ENCODE measurements at regions not wholly inside any gene's neighbourhood (a gene's known extent, or its start where the extent isn't known, plus 50 kb on each side); places are given as distances from the start of the nearest gene placed in this dataset.

DNA sequence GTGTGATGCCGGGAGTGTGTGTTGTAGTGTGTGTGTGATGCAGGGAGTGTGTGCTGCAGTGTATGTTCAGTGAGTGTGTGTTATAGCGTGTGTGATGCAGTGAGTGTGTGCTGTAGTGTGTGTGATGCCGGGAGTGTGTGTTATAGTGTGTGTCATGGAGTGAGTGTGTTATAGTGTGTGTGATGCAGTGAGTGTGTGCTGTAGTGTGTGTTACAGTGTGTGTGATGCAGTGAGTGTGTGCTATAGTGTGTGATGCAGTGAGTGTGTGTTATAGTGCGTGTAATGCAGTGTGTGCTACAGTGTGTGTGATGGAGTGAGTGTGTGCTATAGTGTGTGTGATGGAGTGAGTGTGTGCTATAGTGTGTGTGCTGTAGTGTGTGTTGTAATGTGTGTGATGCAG, 182.1 kb upstream of the SOX11 start:
- intact Hi-C loops (cut with DNase I; ENCODE audit: low total_unique reads), result no loop called here
- Histone ChIP-seq H3K27me3 (no peaks in the 10 kb centered on the region), H3K4me3 (no peak overlapping the region), H3K27ac (no peak overlapping the region), H3K4me1 (no peaks in the 10 kb centered on the region), H3K36me3 (ENCODE audit: low read depth, missing control alignments) (no peaks in the 10 kb centered on the region), H3K9me3 (no peaks in the 10 kb centered on the region)
- DNase-seq, result no peak
- TF ChIP-seq, protein P1, sequence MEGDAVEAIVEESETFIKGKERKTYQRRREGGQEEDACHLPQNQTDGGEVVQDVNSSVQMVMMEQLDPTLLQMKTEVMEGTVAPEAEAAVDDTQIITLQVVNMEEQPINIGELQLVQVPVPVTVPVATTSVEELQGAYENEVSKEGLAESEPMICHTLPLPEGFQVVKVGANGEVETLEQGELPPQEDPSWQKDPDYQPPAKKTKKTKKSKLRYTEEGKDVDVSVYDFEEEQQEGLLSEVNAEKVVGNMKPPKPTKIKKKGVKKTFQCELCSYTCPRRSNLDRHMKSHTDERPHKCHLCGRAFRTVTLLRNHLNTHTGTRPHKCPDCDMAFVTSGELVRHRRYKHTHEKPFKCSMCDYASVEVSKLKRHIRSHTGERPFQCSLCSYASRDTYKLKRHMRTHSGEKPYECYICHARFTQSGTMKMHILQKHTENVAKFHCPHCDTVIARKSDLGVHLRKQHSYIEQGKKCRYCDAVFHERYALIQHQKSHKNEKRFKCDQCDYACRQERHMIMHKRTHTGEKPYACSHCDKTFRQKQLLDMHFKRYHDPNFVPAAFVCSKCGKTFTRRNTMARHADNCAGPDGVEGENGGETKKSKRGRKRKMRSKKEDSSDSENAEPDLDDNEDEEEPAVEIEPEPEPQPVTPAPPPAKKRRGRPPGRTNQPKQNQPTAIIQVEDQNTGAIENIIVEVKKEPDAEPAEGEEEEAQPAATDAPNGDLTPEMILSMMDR (IDR thresholded peaks at IDR 0.05), result no peak
- TF ChIP-seq POLR2A (IDR thresholded peaks at IDR 0.05), result no peak
- 76 to 79% methylated on average over 4 of the region's 4 CpGs for WGBS, 2 donors

DNA sequence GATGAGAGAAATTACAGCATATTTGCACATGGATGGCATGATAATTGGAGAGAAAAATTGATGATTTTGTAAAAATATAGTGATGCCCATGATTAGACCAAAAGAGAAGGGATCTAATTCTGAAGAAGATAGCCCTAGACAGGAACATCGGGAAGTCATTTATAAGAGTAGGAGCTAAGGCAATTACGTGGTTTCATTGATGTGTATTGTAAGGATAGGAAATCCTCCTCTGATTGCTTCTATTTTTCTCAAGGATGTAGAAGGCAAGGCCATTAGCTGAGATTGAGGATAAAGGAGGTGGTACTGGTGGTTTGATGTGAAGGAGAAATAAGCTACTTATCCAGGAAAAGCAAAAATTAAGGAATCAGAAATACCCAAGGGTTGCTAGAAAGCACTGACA, 176.5 kb upstream of the SOX11 start:
- Histone ChIP-seq H3K36me3 (ENCODE audit: low read depth, missing control alignments) (no peaks in the 10 kb centered on the region), H3K27me3 (no peaks in the 10 kb centered on the region), H3K4me3 (no peak overlapping the region), H3K27ac (no peak overlapping the region), H3K4me1 (no peaks in the 10 kb centered on the region), H3K9me3 (no peaks in the 10 kb centered on the region)
- intact Hi-C loops (cut with DNase I; ENCODE audit: low total_unique reads), result no loop called here
- 89 to 91% methylated on average over 2 of the region's 2 CpGs for WGBS, 2 donors
- TF ChIP-seq, protein P1 (IDR thresholded peaks at IDR 0.05), result no peak
- no peak for TF ChIP-seq POLR2A (IDR thresholded peaks at IDR 0.05)
- DNase-seq, result no peak

DNA sequence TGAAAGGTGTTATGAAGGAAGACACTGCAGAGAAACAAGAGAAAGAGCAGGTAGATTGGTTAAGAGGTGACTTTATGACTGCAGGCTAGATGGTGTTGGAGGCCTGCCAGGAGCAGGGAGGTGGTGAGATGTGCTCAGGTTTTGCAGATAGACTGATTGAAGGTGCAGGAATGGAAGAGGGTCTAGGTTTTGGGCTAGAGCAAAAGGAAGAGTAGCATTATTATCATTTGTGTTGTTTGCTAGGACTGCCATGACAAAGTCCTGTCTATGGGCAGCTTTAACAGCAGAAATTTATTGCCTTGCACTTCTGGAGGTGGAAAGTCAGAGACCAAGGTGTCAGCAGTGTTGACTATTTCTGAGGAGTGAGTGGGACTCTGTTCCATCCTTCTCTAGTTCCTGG, 172.9 kb upstream of the SOX11 start:
- H3K27ac ChIP-seq, result no peak overlapping the region
- intact Hi-C loops (cut with DNase I; ENCODE audit: low total_unique reads), result no loop called here
- H3K27me3 ChIP-seq, result no peaks in the 10 kb centered on the region
- no peaks in the 10 kb centered on the region for H3K36me3 ChIP-seq (ENCODE audit: low read depth, missing control alignments)
- H3K4me1 ChIP-seq, result no peaks in the 10 kb centered on the region
- no peak overlapping the region for H3K4me3 ChIP-seq
- no peaks in the 10 kb centered on the region for H3K9me3 ChIP-seq
- DNase-seq, result no peak
- TF ChIP-seq, protein P1 (IDR thresholded peaks at IDR 0.05), result no peak
- no peak for TF ChIP-seq POLR2A (IDR thresholded peaks at IDR 0.05)

DNA sequence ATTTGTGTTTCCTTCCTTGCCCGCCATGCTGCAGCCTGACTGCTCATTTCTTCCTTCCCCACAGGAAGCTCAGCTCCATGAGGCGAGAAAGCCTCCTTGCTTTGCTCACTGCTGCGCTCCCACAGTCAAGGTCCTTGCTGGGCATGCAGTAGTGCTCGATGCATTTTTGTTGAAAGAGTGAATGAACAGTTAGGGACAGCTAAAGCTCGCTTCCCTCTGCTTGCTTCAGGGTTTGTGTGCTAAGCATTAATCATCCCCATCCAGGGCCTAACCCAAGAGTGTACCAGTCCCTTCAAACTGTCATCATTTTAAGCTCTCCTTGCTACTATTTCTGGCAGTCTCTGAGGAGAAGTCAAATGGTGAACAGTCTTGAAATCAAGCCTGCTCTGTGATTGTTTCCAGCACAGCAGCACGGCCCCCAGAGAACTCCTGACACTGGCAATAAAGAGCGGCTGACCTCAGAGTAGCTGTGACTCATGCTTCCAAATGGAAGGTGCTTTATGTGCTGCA, 171.7 kb upstream of the SOX11 start:
- no peak overlapping the region for H3K4me3 ChIP-seq
- no peaks in the 10 kb centered on the region for H3K4me1 ChIP-seq
- H3K27me3 ChIP-seq, result no peaks in the 10 kb centered on the region
- no peaks in the 10 kb centered on the region for H3K36me3 ChIP-seq (ENCODE audit: low read depth, missing control alignments)
- TF ChIP-seq, protein P1 (IDR thresholded peaks at IDR 0.05), result no peak
- no peak for TF ChIP-seq POLR2A (IDR thresholded peaks at IDR 0.05)
- intact Hi-C loops (cut with DNase I; ENCODE audit: low total_unique reads), result no loop called here
- H3K9me3 ChIP-seq, result no peaks in the 10 kb centered on the region
- no peak overlapping the region for H3K27ac ChIP-seq
- no peak for DNase-seq
- 53 to 60% methylated on average over 7 of the region's 7 CpGs for WGBS, 2 donors

DNA sequence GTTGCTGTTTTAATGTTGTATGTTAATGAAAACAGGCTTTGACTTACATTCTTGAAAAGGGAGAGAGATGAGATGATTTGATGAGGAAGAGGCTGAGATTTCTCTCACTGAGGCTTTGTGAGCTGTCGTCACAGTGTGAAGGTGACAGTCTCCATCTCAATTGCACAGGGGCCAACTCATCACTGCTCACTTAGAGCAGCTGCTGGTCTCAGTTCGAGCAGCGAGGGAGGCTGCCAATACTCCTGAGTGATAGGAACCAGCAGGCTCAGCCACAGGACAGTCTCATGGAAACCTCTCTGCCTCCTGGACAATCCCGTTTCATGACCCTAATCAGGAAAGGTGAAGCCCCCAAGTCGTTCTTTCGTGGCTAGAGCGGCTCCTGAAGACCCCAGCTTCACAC, 170.7 kb upstream of the SOX11 start:
- H3K27me3 ChIP-seq, result no peaks in the 10 kb centered on the region
- WGBS, 2 donors, result 74 to 76% methylated on average over 7 of the region's 7 CpGs
- no peak overlapping the region for H3K4me3 ChIP-seq
- DNase-seq, result no peak
- no peaks in the 10 kb centered on the region for H3K9me3 ChIP-seq
- H3K27ac ChIP-seq, result no peak overlapping the region
- no peaks in the 10 kb centered on the region for H3K36me3 ChIP-seq (ENCODE audit: low read depth, missing control alignments)
- TF ChIP-seq POLR2A (IDR thresholded peaks at IDR 0.05), result no peak
- TF ChIP-seq, protein P1 (IDR thresholded peaks at IDR 0.05), result no peak
- intact Hi-C loops (cut with DNase I; ENCODE audit: low total_unique reads), result no loop called here
- H3K4me1 ChIP-seq, result no peaks in the 10 kb centered on the region
